ENCODE measurements at regions not wholly inside any gene's neighbourhood (a gene's known extent, or its start where the extent isn't known, plus 50 kb on each side); places are given as distances from the start of the nearest gene placed in this dataset.

GRCh38 chr17:69608141-69608540 is 193.6 kb downstream of the MAP2K6 start:
- ChIA-PET POLR2A (no interaction called here), CTCF (ENCODE audit: low intra/inter-chr PET ratio) (interaction anchor here (0.6 to 0.7 kb wide), 2 partner anchors 462 to 536 kb away, joined by 3 read pairs; no protein-coding TSS in a partner anchor)

DNA sequence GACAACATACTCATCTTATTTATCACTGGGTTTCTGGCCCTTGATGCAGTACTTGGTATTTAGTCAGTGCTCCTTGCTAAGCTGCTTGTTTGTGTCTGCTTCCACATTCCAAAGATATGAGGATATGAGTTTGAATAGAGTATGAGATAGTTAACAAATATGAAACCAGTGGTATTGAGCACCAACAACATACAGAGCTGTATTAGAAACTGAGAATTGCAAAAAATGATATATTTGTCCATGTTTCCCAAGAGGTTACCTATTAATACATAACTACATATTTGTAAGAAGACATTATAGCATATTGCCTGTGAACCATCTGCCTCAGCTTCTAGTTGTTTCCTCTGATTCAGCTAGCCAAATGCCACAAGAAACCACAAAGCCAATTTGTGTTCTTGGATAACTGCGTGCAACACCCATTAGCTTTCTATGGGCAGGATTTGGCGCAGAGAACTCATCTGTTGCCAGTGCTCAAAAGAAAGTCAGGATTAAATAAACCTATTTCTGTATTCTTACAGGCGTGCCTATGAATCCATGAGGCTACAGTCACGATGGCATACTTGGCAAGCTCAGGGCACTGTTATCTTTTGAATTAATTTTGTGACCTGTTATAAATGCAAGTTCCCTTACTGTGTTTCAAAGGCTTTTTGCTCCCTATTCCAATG is 194.4 kb downstream of the MAP2K6 start:
- no peaks in the 10 kb centered on the region for H3K4me1 ChIP-seq (replicated peaks in 1 of 2; ENCODE audit: control insufficient read depth in 2 of 2, insufficient read depth in 2 of 2, low read length in 2 of 2)
- in situ Hi-C loops (cut with MboI), result no loop called here
- CTCF ChIA-PET (ENCODE audit: low intra/inter-chr PET ratio), result no interaction called here

More at GRCh38 chr17:69608141-69608540, 193.6 kb downstream of the MAP2K6 start:
- intact Hi-C loops (cut with micrococcal nuclease), result loop anchor here (5.0 to 10.0 kb wide), 2 partner anchors 534 to 557 kb away; partner anchors contain the start of gene KCNJ2
- in situ Hi-C loops (cut with MboI), result no loop called here
- Histone ChIP-seq H3K27ac (ENCODE audit: extremely low read depth, low read depth, low read length) (no peak overlapping the region), H3K9me3 (replicated peaks; ENCODE audit: control insufficient read depth, insufficient read depth, low read depth, low read length) (no peaks in the 10 kb centered on the region), H3K4me2 (ENCODE audit: insufficient read depth, low read length) (no peak overlapping the region), H3K79me2 (ENCODE audit: control insufficient read depth, insufficient read depth, low read length) (no peaks in the 10 kb centered on the region), H4K20me1 (replicated peaks; ENCODE audit: control insufficient read depth, insufficient read depth, low read length) (no peaks in the 10 kb centered on the region), H3K4me1 (replicated peaks in 1 of 2; ENCODE audit: control insufficient read depth in 2 of 2, insufficient read depth in 2 of 2, low read length in 2 of 2) (no peaks in the 10 kb centered on the region), H3K4me3 (no peak overlapping the region), H2AFZ (ENCODE audit: low read depth, low read length) (no peak overlapping the region), H3K36me3 (ENCODE audit: control insufficient read depth, insufficient read depth, low read length) (no peaks in the 10 kb centered on the region), H3K9ac (ENCODE audit: insufficient read depth in 1 of 2, low read depth in 2 of 2, low read length in 2 of 2) (no peak overlapping the region), H3K27me3 (ENCODE audit: control insufficient read depth in 2 of 2, insufficient read depth in 2 of 2, low read length in 2 of 2) (no peaks in the 10 kb centered on the region), H3K9me1 (ENCODE audit: control insufficient read depth, insufficient read depth, low read length) (no peaks in the 10 kb centered on the region)
- 0% methylated on average over 2 of the region's 2 CpGs for WGBS (ENCODE audit: insufficient coverage, low coverage, missing lambda C conversion rate)
- DNase-seq (ENCODE audit: extremely low read depth in 1 of 4, low spot score in 3 of 4), result no peak
- no peak for FAIRE-seq
- no peak for TF ChIP-seq ARHGAP35 (IDR thresholded peaks at IDR 0.05; ENCODE audit: partially characterized antibody)
- TF ChIP-seq TRIM28 (IDR thresholded peaks at IDR 0.05), result no peak
- BruUV-seq (replicated peaks), result no TSS peak
- no peak for ATAC-seq

More for the DNA sequence above, 194.4 kb downstream of the MAP2K6 start:
- Histone ChIP-seq H3K4me3 (no peak overlapping the region), H3K4me2 (ENCODE audit: insufficient read depth, low read length) (no peak overlapping the region), H3K9me3 (replicated peaks; ENCODE audit: control insufficient read depth, insufficient read depth, low read depth, low read length) (no peaks in the 10 kb centered on the region), H3K36me3 (ENCODE audit: control insufficient read depth, insufficient read depth, low read length) (no peaks in the 10 kb centered on the region), H4K20me1 (replicated peaks; ENCODE audit: control insufficient read depth, insufficient read depth, low read length) (no peaks in the 10 kb centered on the region), H3K79me2 (ENCODE audit: control insufficient read depth, insufficient read depth, low read length) (no peaks in the 10 kb centered on the region), H3K9ac (ENCODE audit: insufficient read depth in 1 of 2, low read depth in 2 of 2, low read length in 2 of 2) (no peak overlapping the region), H2AFZ (ENCODE audit: low read depth, low read length) (no peak overlapping the region), H3K27me3 (ENCODE audit: control insufficient read depth in 2 of 2, insufficient read depth in 2 of 2, low read length in 2 of 2) (no peaks in the 10 kb centered on the region), H3K9me1 (ENCODE audit: control insufficient read depth, insufficient read depth, low read length) (no peaks in the 10 kb centered on the region), H3K27ac (ENCODE audit: extremely low read depth, low read depth, low read length) (no peak overlapping the region)
- no peak for TF ChIP-seq ZNF830 (CRISPR knock-in tag; IDR thresholded peaks at IDR 0.05)
- TF ChIP-seq SMAD4 (CRISPR knock-in tag; conservative IDR thresholded peaks at IDR 0.05), result no peak
- TF ChIP-seq DIDO1 (tag; IDR thresholded peaks at IDR 0.05; ENCODE audit: low read depth), result no peak
- TF ChIP-seq ZFP1 (CRISPR knock-in tag; IDR thresholded peaks at IDR 0.05), result no peak
- no peak for TF ChIP-seq GTF2E2 (tag; IDR thresholded peaks at IDR 0.05)
- TF ChIP-seq, protein P1, sequence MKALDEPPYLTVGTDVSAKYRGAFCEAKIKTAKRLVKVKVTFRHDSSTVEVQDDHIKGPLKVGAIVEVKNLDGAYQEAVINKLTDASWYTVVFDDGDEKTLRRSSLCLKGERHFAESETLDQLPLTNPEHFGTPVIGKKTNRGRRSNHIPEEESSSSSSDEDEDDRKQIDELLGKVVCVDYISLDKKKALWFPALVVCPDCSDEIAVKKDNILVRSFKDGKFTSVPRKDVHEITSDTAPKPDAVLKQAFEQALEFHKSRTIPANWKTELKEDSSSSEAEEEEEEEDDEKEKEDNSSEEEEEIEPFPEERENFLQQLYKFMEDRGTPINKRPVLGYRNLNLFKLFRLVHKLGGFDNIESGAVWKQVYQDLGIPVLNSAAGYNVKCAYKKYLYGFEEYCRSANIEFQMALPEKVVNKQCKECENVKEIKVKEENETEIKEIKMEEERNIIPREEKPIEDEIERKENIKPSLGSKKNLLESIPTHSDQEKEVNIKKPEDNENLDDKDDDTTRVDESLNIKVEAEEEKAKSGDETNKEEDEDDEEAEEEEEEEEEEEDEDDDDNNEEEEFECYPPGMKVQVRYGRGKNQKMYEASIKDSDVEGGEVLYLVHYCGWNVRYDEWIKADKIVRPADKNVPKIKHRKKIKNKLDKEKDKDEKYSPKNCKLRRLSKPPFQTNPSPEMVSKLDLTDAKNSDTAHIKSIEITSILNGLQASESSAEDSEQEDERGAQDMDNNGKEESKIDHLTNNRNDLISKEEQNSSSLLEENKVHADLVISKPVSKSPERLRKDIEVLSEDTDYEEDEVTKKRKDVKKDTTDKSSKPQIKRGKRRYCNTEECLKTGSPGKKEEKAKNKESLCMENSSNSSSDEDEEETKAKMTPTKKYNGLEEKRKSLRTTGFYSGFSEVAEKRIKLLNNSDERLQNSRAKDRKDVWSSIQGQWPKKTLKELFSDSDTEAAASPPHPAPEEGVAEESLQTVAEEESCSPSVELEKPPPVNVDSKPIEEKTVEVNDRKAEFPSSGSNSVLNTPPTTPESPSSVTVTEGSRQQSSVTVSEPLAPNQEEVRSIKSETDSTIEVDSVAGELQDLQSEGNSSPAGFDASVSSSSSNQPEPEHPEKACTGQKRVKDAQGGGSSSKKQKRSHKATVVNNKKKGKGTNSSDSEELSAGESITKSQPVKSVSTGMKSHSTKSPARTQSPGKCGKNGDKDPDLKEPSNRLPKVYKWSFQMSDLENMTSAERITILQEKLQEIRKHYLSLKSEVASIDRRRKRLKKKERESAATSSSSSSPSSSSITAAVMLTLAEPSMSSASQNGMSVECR (CRISPR knock-in tag; IDR thresholded peaks at IDR 0.05), result no peak
- TF ChIP-seq ZEB2 (IDR thresholded peaks at IDR 0.05), result no peak
- TF ChIP-seq ATF1 (CRISPR knock-in tag; IDR thresholded peaks at IDR 0.05), result no peak
- TF ChIP-seq ATF1 (tag; IDR thresholded peaks at IDR 0.05), result no peak
- no peak for TF ChIP-seq BRD9 (IDR thresholded peaks at IDR 0.05; ENCODE audit: low read depth, partially characterized antibody)
- no peak for TF ChIP-seq ZNF212 (CRISPR knock-in tag; IDR thresholded peaks at IDR 0.05)
- no peak for TF ChIP-seq ZC3H11A (IDR thresholded peaks at IDR 0.05; ENCODE audit: low read depth, low read length)
- POLR2A ChIA-PET, result no interaction called here
- 2% methylated on average over 4 of the region's 4 CpGs for WGBS (ENCODE audit: insufficient coverage, low coverage, missing lambda C conversion rate)
- BruUV-seq (replicated peaks), result no TSS peak
- ATAC-seq (no peak), DNase-seq (ENCODE audit: extremely low read depth in 1 of 4, low spot score in 3 of 4) (no peak), FAIRE-seq (no peak)
- intact Hi-C loops (cut with micrococcal nuclease), result loop anchor here (5.0 to 10.0 kb wide), 2 partner anchors 533 to 556 kb away; partner anchors contain the start of gene KCNJ2

All from K562 (cell line).